CD4-positive, alpha-beta T cell (primary cell): ENCODE measurements at regions not wholly inside any gene's neighbourhood (a gene's known extent, or its start where the extent isn't known, plus 50 kb on each side); places are given as distances from the start of the nearest gene placed in this dataset.

ENCODE experiments used
- ATAC-seq: fragments of 200-7000 bp; cut with Tn5 transposase; one replicate; pipeline ENCODE4 v1.10.0; 2022; ENCODE audit warnings: mild to moderate bottlenecking; ENCODE audit not compliant: poor library complexity
- CTCF ChIA-PET: fragments of 350-600 bp; sonication (Branson Sonifier 250); formaldehyde crosslinking; loops from one replicate; lab custom pipeline; 2021; ENCODE audit warnings: antibody characterized with exemption, inconsistent platforms; lab: Charles Lee
- POLR2A ChIA-PET: fragments of 350-600 bp; sonication (Branson Sonifier 250); formaldehyde crosslinking; loops from one replicate; lab custom pipeline; 2021; ENCODE audit warnings: antibody characterized with exemption, inconsistent platforms; lab: Charles Lee
- DNase-seq, 14 experiments: peaks; one replicate each; pipeline ENCODE4 v3.0.0-alpha.2; 2013 to 2020; ENCODE audit warnings: mixed read lengths in 2 of 14
- H3K27ac ChIP-seq, 2 donors: one replicate each; pipeline versions ENCODE4 v1.5.1 to v1.7.0; 2013; ENCODE audit warnings: low read length in 2 of 2, low read depth in 1 of 2, mild to moderate bottlenecking in 1 of 2
- H3K27me3 ChIP-seq, 2 experiments: 1 replicate in 1 of 2; 2 replicates in 1 of 2; pipeline versions ENCODE4 v1.6.1 to v1.7.0; 2013; ENCODE audit warnings: low read length in 2 of 2, control low read depth in 1 of 2, mild to moderate bottlenecking in 1 of 2, moderate library complexity in 1 of 2; ENCODE audit not compliant: insufficient read depth in 2 of 2, control insufficient read depth in 1 of 2
- H3K36me3 ChIP-seq: one replicate; pipeline ENCODE4 v1.6.1; 2013; ENCODE audit warnings: low read length, control low read depth; ENCODE audit not compliant: insufficient read depth
- H3K4me1 ChIP-seq: one replicate; pipeline ENCODE4 v1.6.1; 2013; ENCODE audit warnings: low read length, control low read depth; ENCODE audit not compliant: insufficient read depth
- H3K4me3 ChIP-seq: one replicate; pipeline ENCODE4 v1.5.1; 2013; ENCODE audit warnings: mild to moderate bottlenecking, low read length, moderate library complexity
- H3K9me3 ChIP-seq, 2 experiments: 1 replicate in 1 of 2; 2 replicates in 1 of 2; pipeline versions ENCODE4 v1.6.1 to v1.7.0; 2013; ENCODE audit warnings: low read length in 2 of 2, mild to moderate bottlenecking in 2 of 2, control low read depth in 1 of 2, moderate library complexity in 1 of 2; ENCODE audit not compliant: control insufficient read depth in 1 of 2, insufficient read depth in 1 of 2
- H3K27ac Mint-ChIP-seq: one replicate; pipeline ENCODE4 v1.8.0; 2020; ENCODE audit warnings: mixed read lengths
- H3K27me3 Mint-ChIP-seq: one replicate; pipeline ENCODE4 v1.8.0; 2021; ENCODE audit warnings: mixed read lengths
- H3K36me3 Mint-ChIP-seq: one replicate; pipeline ENCODE4 v1.8.0; 2021; ENCODE audit warnings: low read depth, mixed read lengths
- H3K4me1 Mint-ChIP-seq: one replicate; pipeline ENCODE4 v1.8.0; 2021; ENCODE audit warnings: low read depth, mixed read lengths
- H3K4me3 Mint-ChIP-seq: one replicate; pipeline ENCODE4 v1.8.0; 2020; ENCODE audit warnings: mild to moderate bottlenecking, mixed read lengths
- H3K9me3 Mint-ChIP-seq: one replicate; pipeline ENCODE4 v1.8.0; 2020; ENCODE audit warnings: mixed read lengths
- intact Hi-C, 2 experiments: fragments of 100-400 bp; cut with DNase I in 1 of 2; cut with micrococcal nuclease in 1 of 2; formaldehyde crosslinking; loops; one replicate each; pipeline versions ENCODE4 v1.15.1 to v1.9.0; 2023 to 2025; cut with DNase I, micrococcal nuclease
- TF ChIP-seq, protein P1 (sequence below): fragments of 200-600 bp; IDR thresholded peaks from one replicate; pipeline ENCODE4 v1.8.0; 2022; ENCODE audit warnings: antibody characterized with exemption, mild to moderate bottlenecking

DNA sequence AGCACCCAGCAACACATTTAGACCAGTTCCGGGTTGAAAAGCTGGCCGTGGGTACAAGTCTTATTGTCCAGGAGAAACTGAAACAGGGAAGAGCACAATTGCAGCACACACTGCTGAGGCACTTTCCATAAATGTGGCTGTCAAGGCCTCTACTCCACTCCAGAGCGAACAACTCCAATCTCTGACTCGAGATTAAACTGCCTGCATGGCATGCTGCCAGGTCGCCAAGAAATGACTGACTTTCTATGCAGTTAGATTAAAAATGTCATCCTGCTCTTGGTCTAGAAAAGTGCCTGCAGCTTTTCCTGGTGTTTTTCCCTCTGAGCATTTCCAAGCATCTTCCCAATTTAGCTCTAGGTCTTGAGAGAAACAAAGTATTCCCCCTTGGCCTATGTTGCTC is 260.6 kb upstream of the EMCN start:
- Mint-ChIP-seq H3K4me3 (no peak overlapping the region), H3K27ac (no peak overlapping the region), H3K36me3 (no peaks in the 10 kb centered on the region), H3K27me3 (no peaks in the 10 kb centered on the region), H3K4me1 (no peaks in the 10 kb centered on the region), H3K9me3 (no peaks in the 10 kb centered on the region)
- no peak overlapping the region for H3K4me3 ChIP-seq
- H3K27me3 ChIP-seq: no peaks in the 10 kb centered on the region
- H3K4me1 ChIP-seq: no peaks in the 10 kb centered on the region
- DNase-seq (no peak), ATAC-seq (no peak)
- H3K27ac ChIP-seq: no peak overlapping the region
- H3K36me3 ChIP-seq: no peaks in the 10 kb centered on the region
- intact Hi-C loops: no loop called here
- H3K9me3 ChIP-seq: no peaks in the 10 kb centered on the region
- TF ChIP-seq, protein P1, sequence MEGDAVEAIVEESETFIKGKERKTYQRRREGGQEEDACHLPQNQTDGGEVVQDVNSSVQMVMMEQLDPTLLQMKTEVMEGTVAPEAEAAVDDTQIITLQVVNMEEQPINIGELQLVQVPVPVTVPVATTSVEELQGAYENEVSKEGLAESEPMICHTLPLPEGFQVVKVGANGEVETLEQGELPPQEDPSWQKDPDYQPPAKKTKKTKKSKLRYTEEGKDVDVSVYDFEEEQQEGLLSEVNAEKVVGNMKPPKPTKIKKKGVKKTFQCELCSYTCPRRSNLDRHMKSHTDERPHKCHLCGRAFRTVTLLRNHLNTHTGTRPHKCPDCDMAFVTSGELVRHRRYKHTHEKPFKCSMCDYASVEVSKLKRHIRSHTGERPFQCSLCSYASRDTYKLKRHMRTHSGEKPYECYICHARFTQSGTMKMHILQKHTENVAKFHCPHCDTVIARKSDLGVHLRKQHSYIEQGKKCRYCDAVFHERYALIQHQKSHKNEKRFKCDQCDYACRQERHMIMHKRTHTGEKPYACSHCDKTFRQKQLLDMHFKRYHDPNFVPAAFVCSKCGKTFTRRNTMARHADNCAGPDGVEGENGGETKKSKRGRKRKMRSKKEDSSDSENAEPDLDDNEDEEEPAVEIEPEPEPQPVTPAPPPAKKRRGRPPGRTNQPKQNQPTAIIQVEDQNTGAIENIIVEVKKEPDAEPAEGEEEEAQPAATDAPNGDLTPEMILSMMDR: no peak
- ChIA-PET CTCF (no interaction called here), POLR2A (no interaction called here)

DNA sequence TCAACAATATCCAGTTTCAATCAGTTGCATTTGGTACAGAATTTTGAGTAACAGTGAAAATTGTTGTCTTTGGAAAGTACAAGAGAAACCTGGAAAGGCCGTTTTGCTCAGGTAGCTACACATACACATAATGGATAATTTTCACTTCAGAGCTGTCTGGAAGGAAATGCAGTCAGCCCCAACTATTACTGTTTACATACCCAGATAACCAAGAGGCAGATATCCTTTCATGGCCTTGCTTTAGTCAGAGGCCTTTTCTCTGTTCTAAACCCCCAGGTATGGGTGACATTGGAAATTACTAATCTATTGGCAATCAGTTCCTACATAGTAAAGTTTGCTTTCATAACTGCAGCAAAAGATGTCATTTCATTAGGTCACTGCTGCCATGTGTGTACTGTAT is 244.9 kb upstream of the EMCN start:
- H3K9me3 Mint-ChIP-seq: peaks cover 12% of the 10 kb centered on the region
- Histone ChIP-seq H3K9me3 (no peaks in the 10 kb centered on the region), H3K27me3 (no peaks in the 10 kb centered on the region), H3K4me1 (no peaks in the 10 kb centered on the region), H3K4me3 (no peak overlapping the region), H3K36me3 (no peaks in the 10 kb centered on the region), H3K27ac (no peak overlapping the region)
- intact Hi-C loops: loop anchor here in 1 of 2 experiments (10.0 kb wide), 1 partner anchor 1558 kb away; no protein-coding TSS in a partner anchor
- TF ChIP-seq, protein P1: no peak
- H3K27me3 Mint-ChIP-seq: peaks cover 4% of the 10 kb centered on the region
- ChIA-PET CTCF (no interaction called here), POLR2A (no interaction called here)
- no peak overlapping the region for H3K4me3 Mint-ChIP-seq
- no peak overlapping the region for H3K27ac Mint-ChIP-seq
- DNase-seq: no peak
- H3K4me1 Mint-ChIP-seq: no peaks in the 10 kb centered on the region
- H3K36me3 Mint-ChIP-seq: no peaks in the 10 kb centered on the region
- no peak for ATAC-seq

DNA sequence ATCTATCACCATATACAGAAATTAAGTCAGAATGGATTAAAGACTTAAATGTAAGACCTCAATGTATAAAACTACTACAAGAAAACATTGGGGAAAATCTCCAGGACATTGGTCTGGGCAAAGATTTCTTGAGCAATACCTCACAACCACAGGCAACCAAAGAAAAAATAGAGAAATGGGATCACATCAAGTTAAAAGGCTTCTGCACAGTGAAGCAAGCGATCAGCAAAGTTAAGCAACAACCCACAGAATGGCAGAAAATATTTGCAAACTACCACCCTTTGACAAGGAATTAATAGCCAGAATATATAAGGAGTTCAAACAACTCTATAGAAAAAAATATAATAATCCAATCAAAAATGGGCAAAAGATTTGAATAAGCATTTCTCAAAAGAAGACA is 236.9 kb upstream of the EMCN start:
- POLR2A ChIA-PET: no interaction called here
- ATAC-seq (no peak), DNase-seq (no peak)
- Mint-ChIP-seq H3K27me3 (no peaks in the 10 kb centered on the region), H3K4me1 (no peaks in the 10 kb centered on the region), H3K4me3 (no peak overlapping the region), H3K9me3 (peaks cover 8% of the 10 kb centered on the region), H3K36me3 (no peaks in the 10 kb centered on the region), H3K27ac (no peak overlapping the region)
- TF ChIP-seq, protein P1: no peak
- Histone ChIP-seq H3K9me3 (no peaks in the 10 kb centered on the region), H3K36me3 (no peaks in the 10 kb centered on the region), H3K4me1 (no peaks in the 10 kb centered on the region), H3K27ac (no peak overlapping the region), H3K4me3 (no peak overlapping the region), H3K27me3 (no peaks in the 10 kb centered on the region)
- CTCF ChIA-PET: interaction anchor here (1.2 kb wide), 1 partner anchor 59 kb away, joined by 3 read pairs; no protein-coding TSS in a partner anchor
- intact Hi-C loops: no loop called here
